IMR-90 (cell line): ENCODE measurements at regions not wholly inside any gene's neighbourhood (a gene's known extent, or its start where the extent isn't known, plus 50 kb on each side); places are given as distances from the start of the nearest gene placed in this dataset.

Experiments used
- ATAC-seq: fragments of 200-7000 bp; cut with Tn5 transposase; 2 replicates; pipeline ENCODE4 v1.9.1; 2020; ENCODE audit warnings: low read depth, mild to moderate bottlenecking, moderate library complexity
- BruUV-seq: library from RNA; stranded (reverse); fragments of 400-500 nt; replicated peaks from 2 replicates; lab custom pipeline; 2021; lab: Mats Ljungman, UMichigan
- CTCF ChIA-PET: fragments of 300-600 bp; formaldehyde crosslinking; extraction: SDS; loops from one replicate; lab custom pipeline; 2021; ENCODE audit warnings: antibody characterized with exemption; lab: Yijun Ruan, JAX
- POLR2A ChIA-PET: fragments of 300-600 bp; sonication (Branson Sonifier 250); formaldehyde crosslinking; loops from one replicate; lab custom pipeline; 2022; ENCODE audit warnings: antibody characterized with exemption; ENCODE audit not compliant: unreplicated experiment; lab: Charles Lee
- DNase-seq: peaks from one replicate; pipeline ENCODE4 v3.0.0; 2013
- H2AFZ ChIP-seq: replicated peaks from 2 replicates; pipeline ENCODE3; 2013; ENCODE audit warnings: low read length, mild to moderate bottlenecking; ENCODE audit not compliant: poor library complexity
- H2AK5ac ChIP-seq: 2 replicates; pipeline ENCODE4 v1.6.1; 2013; ENCODE audit warnings: low read depth, low read length, inconsistent platforms
- H2AK9ac ChIP-seq: replicated peaks from 2 replicates; pipeline ENCODE3; 2013; ENCODE audit warnings: mild to moderate bottlenecking, low read depth, low read length, moderate library complexity; ENCODE audit not compliant: poor library complexity
- H2BK120ac ChIP-seq: 2 replicates; pipeline ENCODE4 v1.6.1; 2013; ENCODE audit warnings: low read depth, low read length, inconsistent platforms
- H2BK15ac ChIP-seq: 3 replicates; pipeline ENCODE4 v1.6.1; 2013; ENCODE audit warnings: low read depth, low read length, inconsistent platforms
- H2BK20ac ChIP-seq: 2 replicates; pipeline ENCODE4 v1.6.1; 2013; ENCODE audit warnings: low read depth, mild to moderate bottlenecking, inconsistent platforms, low read length, moderate library complexity
- H2BK5ac ChIP-seq: 2 replicates; pipeline ENCODE4 v1.6.1; 2013; ENCODE audit warnings: mild to moderate bottlenecking, low read depth, low read length, inconsistent platforms; ENCODE audit not compliant: poor library complexity, severe bottlenecking
- H3K14ac ChIP-seq: replicated peaks from 2 replicates; pipeline ENCODE4 v1.6.1; 2013; ENCODE audit warnings: low read depth, low read length, inconsistent platforms
- H3K18ac ChIP-seq: 2 replicates; pipeline ENCODE4 v1.6.1; 2013; ENCODE audit warnings: low read depth, low read length, control low read depth
- H3K23ac ChIP-seq: 2 replicates; pipeline ENCODE4 v1.6.1; 2013; ENCODE audit warnings: low read depth, low read length, inconsistent platforms
- H3K27ac ChIP-seq: 2 replicates; pipeline ENCODE4 v1.5.1; 2013; ENCODE audit warnings: mild to moderate bottlenecking, control low read depth, low read length; ENCODE audit not compliant: insufficient read depth
- H3K27me3 ChIP-seq: 2 replicates; pipeline ENCODE4 v1.6.1; 2013; ENCODE audit warnings: low read length; ENCODE audit not compliant: control insufficient read depth, insufficient read depth
- H3K36me3 ChIP-seq: 2 replicates; pipeline ENCODE4 v1.6.1; 2013; ENCODE audit warnings: low read length, mixed read lengths; ENCODE audit not compliant: control insufficient read depth, insufficient read depth
- H3K4ac ChIP-seq: 2 replicates; pipeline ENCODE4 v1.6.1; 2013; ENCODE audit warnings: low read depth, low read length, inconsistent platforms
- H3K4me1 ChIP-seq: 2 replicates; pipeline ENCODE4 v1.6.1; 2013; ENCODE audit warnings: low read length, mixed read lengths; ENCODE audit not compliant: control insufficient read depth, insufficient read depth
- H3K4me2 ChIP-seq: 2 replicates; pipeline ENCODE4 v1.6.1; 2013; ENCODE audit warnings: low read depth, mild to moderate bottlenecking, control low read depth, low read length, moderate library complexity
- H3K4me3 ChIP-seq: 2 replicates; pipeline ENCODE4 v1.5.1; 2013; ENCODE audit warnings: low read depth, mild to moderate bottlenecking, control low read depth, low read length, moderate library complexity; ENCODE audit not compliant: insufficient read depth
- H3K56ac ChIP-seq: 2 replicates; pipeline ENCODE4 v1.6.1; 2013; ENCODE audit warnings: low read length, inconsistent platforms; ENCODE audit not compliant: insufficient read depth; ENCODE audit errors: extremely low read depth
- H3K79me1 ChIP-seq, 2 experiments: 2 replicates each; pipeline ENCODE4 v1.6.1; 2013; ENCODE audit warnings: low read length in 2 of 2, inconsistent platforms in 1 of 2, low read depth in 1 of 2
- H3K9ac ChIP-seq: 2 replicates; pipeline ENCODE4 v1.6.1; 2013; ENCODE audit warnings: low read depth, low read length, control low read depth
- H3K9me1 ChIP-seq: 2 replicates; pipeline ENCODE4 v1.6.1; 2013; ENCODE audit warnings: low read length, inconsistent platforms; ENCODE audit not compliant: insufficient read depth
- H3K9me3 ChIP-seq: 2 replicates; pipeline ENCODE4 v1.6.1; 2013; ENCODE audit warnings: low read length; ENCODE audit not compliant: control insufficient read depth, insufficient read depth
- H4K20me1 ChIP-seq: 2 replicates; pipeline ENCODE4 v1.6.1; 2013; ENCODE audit warnings: low read length, inconsistent platforms; ENCODE audit not compliant: insufficient read depth
- H4K5ac ChIP-seq: 2 replicates; pipeline ENCODE4 v1.6.1; 2013; ENCODE audit warnings: mild to moderate bottlenecking, low read depth, low read length, control low read depth
- H4K8ac ChIP-seq, 2 experiments: 2 replicates each; pipeline ENCODE4 v1.6.1; 2013; ENCODE audit warnings: low read depth in 2 of 2, low read length in 2 of 2, control low read depth in 1 of 2, inconsistent platforms in 1 of 2
- H4K91ac ChIP-seq: 2 replicates; pipeline ENCODE4 v1.6.1; 2013; ENCODE audit warnings: low read depth, low read length, inconsistent platforms; ENCODE audit not compliant: insufficient read depth
- BHLHE40 ChIP-seq: fragments of 150-350 bp; IDR thresholded peaks from 2 replicates; pipeline ENCODE4 v1.6.1; 2016; ENCODE audit warnings: mild to moderate bottlenecking, low read depth, low read length
- CEBPB ChIP-seq: IDR thresholded peaks from 2 replicates; pipeline ENCODE4 v1.6.1; 2012; ENCODE audit warnings: low read depth, low read length, improper control_type of control experiment
- CHD1 ChIP-seq: IDR thresholded peaks from 2 replicates; pipeline ENCODE4 v1.6.1; 2012; ENCODE audit warnings: low read depth, low read length, improper control_type of control experiment
- FOS ChIP-seq: fragments of 150-350 bp; IDR thresholded peaks from 2 replicates; pipeline ENCODE4 v1.6.1; 2016; ENCODE audit warnings: low read depth, low read length
- MAFK ChIP-seq: IDR thresholded peaks from 2 replicates; pipeline ENCODE4 v1.6.1; 2012; ENCODE audit warnings: low read depth, low read length, improper control_type of control experiment
- MAZ ChIP-seq: IDR thresholded peaks from 2 replicates; pipeline ENCODE4 v1.6.1; 2012; ENCODE audit warnings: low read depth, mild to moderate bottlenecking, low read length, improper control_type of control experiment, moderate library complexity, borderline replicate concordance
- MXI1 ChIP-seq: IDR thresholded peaks from 2 replicates; pipeline ENCODE4 v1.6.1; 2012; ENCODE audit warnings: low read depth, mild to moderate bottlenecking, low read length, moderate library complexity, borderline replicate concordance
- NFE2L2 ChIP-seq: fragments of 150-350 bp; IDR thresholded peaks from 2 replicates; pipeline ENCODE4 v1.6.1; 2016; ENCODE audit warnings: low read depth, mild to moderate bottlenecking, low read length
- RAD21 ChIP-seq: IDR thresholded peaks from 2 replicates; pipeline ENCODE4 v1.6.1; 2012; ENCODE audit warnings: low read length, improper control_type of control experiment
- RCOR1 ChIP-seq: IDR thresholded peaks from 2 replicates; pipeline ENCODE4 v1.6.1; 2012; ENCODE audit warnings: mild to moderate bottlenecking, low read length, improper control_type of control experiment; ENCODE audit not compliant: insufficient replicate concordance
- RFX5 ChIP-seq: IDR thresholded peaks from 2 replicates; pipeline ENCODE4 v1.8.0; 2012; ENCODE audit warnings: low read depth, mild to moderate bottlenecking, low read length, moderate library complexity
- SMC3 ChIP-seq: fragments of 150-350 bp; IDR thresholded peaks from 2 replicates; pipeline ENCODE4 v1.6.1; 2016; ENCODE audit warnings: low read depth, mild to moderate bottlenecking, antibody characterized with exemption, low read length, moderate library complexity
- WGBS, 2 experiments: methylation state at CpG; one replicate each; pipeline versions ENCODE4 v1.1.5 to v1.1.7; 2013; ENCODE audit warnings: missing lambda C conversion rate in 2 of 2; ENCODE audit not compliant: insufficient read length in 1 of 2; ENCODE audit errors: extremely low coverage in 2 of 2; 5-methylcytosine and 5-hydroxymethylcytosine counted together
- dilution Hi-C: fragments of 300-500 bp; cut with HindIII; formaldehyde crosslinking; loops from one replicate; pipeline ENCODE4 v1.14.3; 2018; ENCODE audit warnings: low sequenced_read_pairs; ENCODE audit not compliant: unreplicated experiment
- in situ Hi-C: fragments of 300-500 bp; cut with MboI; formaldehyde crosslinking; loops from 3 replicates; pipeline ENCODE4 v1.14.3; 2019; ENCODE audit warnings: low sequenced_read_pairs, inconsistent platforms, mixed read lengths
- intact Hi-C: fragments of 100-400 bp; cut with micrococcal nuclease; formaldehyde crosslinking; loops from 2 replicates; pipeline ENCODE4 v1.10.0; 2022
- TF ChIP-seq, protein P1 (sequence below): conservative IDR thresholded peaks from 2 replicates; pipeline ENCODE4 v1.5.1; 2012; ENCODE audit warnings: mild to moderate bottlenecking, low read depth, low read length, improper control_type of control experiment

DNA sequence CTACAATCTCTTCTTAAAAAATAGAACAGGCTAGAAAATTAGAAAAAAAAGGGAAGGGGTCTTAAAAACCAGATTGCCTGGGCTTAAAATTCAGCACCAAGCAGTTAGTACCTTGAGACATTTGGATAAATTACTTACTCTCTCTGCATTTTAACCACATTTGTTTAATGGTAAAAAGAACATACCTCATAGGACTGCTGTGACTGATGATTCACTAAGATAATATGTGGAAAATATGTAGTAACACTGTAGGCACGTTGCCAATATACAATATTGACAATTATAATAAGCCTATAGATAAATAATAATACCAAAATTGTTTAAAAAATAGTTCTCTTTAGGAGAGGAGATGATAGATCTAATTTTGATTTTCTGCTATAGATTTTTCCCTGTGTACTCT, 750.4 kb downstream of the TENT5A start:
- H3K9ac ChIP-seq, result no peak overlapping the region
- H2BK15ac ChIP-seq, result no peak overlapping the region
- H2AK5ac ChIP-seq, result no peak overlapping the region
- POLR2A ChIA-PET, result no interaction called here
- no peak overlapping the region for H3K18ac ChIP-seq
- H4K5ac ChIP-seq, result no peak overlapping the region
- no peak overlapping the region for H3K4me2 ChIP-seq
- no TSS peak for BruUV-seq
- DNase-seq (no peak), ATAC-seq (no peak; the same call in 1 of the 2 replicates)
- intact Hi-C loops (no loop called here), in situ Hi-C loops (no loop called here), dilution Hi-C loops (no loop called here)
- H3K4ac ChIP-seq, result no peak overlapping the region
- H4K20me1 ChIP-seq, result no peaks in the 10 kb centered on the region
- H2AK9ac ChIP-seq, result no peak overlapping the region
- no peak overlapping the region for H4K8ac ChIP-seq
- H2BK120ac ChIP-seq, result no peak overlapping the region
- H3K4me3 ChIP-seq, result no peak overlapping the region
- H3K36me3 ChIP-seq, result no peaks in the 10 kb centered on the region
- no peak for TF ChIP-seq MAFK
- no peak for TF ChIP-seq RCOR1
- TF ChIP-seq FOS, result no peak
- no peak for TF ChIP-seq CEBPB
- no peak for TF ChIP-seq SMC3
- TF ChIP-seq, protein P1, sequence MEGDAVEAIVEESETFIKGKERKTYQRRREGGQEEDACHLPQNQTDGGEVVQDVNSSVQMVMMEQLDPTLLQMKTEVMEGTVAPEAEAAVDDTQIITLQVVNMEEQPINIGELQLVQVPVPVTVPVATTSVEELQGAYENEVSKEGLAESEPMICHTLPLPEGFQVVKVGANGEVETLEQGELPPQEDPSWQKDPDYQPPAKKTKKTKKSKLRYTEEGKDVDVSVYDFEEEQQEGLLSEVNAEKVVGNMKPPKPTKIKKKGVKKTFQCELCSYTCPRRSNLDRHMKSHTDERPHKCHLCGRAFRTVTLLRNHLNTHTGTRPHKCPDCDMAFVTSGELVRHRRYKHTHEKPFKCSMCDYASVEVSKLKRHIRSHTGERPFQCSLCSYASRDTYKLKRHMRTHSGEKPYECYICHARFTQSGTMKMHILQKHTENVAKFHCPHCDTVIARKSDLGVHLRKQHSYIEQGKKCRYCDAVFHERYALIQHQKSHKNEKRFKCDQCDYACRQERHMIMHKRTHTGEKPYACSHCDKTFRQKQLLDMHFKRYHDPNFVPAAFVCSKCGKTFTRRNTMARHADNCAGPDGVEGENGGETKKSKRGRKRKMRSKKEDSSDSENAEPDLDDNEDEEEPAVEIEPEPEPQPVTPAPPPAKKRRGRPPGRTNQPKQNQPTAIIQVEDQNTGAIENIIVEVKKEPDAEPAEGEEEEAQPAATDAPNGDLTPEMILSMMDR, result no peak
- no peak for TF ChIP-seq MAZ
- TF ChIP-seq BHLHE40, result no peak
- TF ChIP-seq CHD1, result no peak
- no peak for TF ChIP-seq MXI1
- no peak for TF ChIP-seq RAD21
- TF ChIP-seq RFX5, result no peak
- no peak for TF ChIP-seq NFE2L2
- CTCF ChIA-PET, result no interaction called here
- no peaks in the 10 kb centered on the region for H3K27me3 ChIP-seq
- H3K27ac ChIP-seq, result no peak overlapping the region
- no peak overlapping the region for H4K91ac ChIP-seq
- H3K9me3 ChIP-seq, result no peaks in the 10 kb centered on the region; the same call in 1 of the 2 replicates
- H3K79me1 ChIP-seq, result no peaks in the 10 kb centered on the region
- no peak overlapping the region for H2BK5ac ChIP-seq
- H3K9me1 ChIP-seq, result no peaks in the 10 kb centered on the region
- no peak overlapping the region for H3K23ac ChIP-seq
- H3K4me1 ChIP-seq, result no peaks in the 10 kb centered on the region
- H2BK20ac ChIP-seq, result no peak overlapping the region
- WGBS, 2 experiments, result no CpG with 5 or more reads among the region's 1 CpG
- no peak overlapping the region for H3K14ac ChIP-seq
- H2AFZ ChIP-seq, result no peak overlapping the region
- no peak overlapping the region for H3K56ac ChIP-seq
